HG03521 (cell line): ENCODE measurements at regions not wholly inside any gene's neighbourhood (a gene's known extent, or its start where the extent isn't known, plus 50 kb on each side); places are given as distances from the start of the nearest gene placed in this dataset.

ENCODE experiments used
- ATAC-seq: cut with Tn5 transposase; IDR thresholded peaks from one replicate; pipeline ENCODE4 v1.9.1; 2021; ENCODE audit warnings: mild to moderate bottlenecking, moderate library complexity; ENCODE audit not compliant: unreplicated experiment

GRCh38 chr2:37833423-37833822, 91.7 kb upstream of the RMDN2 start:
- no peak for ATAC-seq

GRCh38 chr2:37836270-37836669, 88.8 kb upstream of the RMDN2 start:
- ATAC-seq = no peak

- ATAC-seq = no peak
Observed at GRCh38 chr2:37836711-37837110, 88.4 kb upstream of the RMDN2 start.

- no peak for ATAC-seq
Observed at GRCh38 chr2:37837628-37838328, 87.3 kb upstream of the RMDN2 start.

GRCh38 chr2:37838541-37839167, 86.4 kb upstream of the RMDN2 start:
- ATAC-seq = no peak

- ATAC-seq = no peak
Observed at GRCh38 chr2:37839991-37840390, 85.1 kb upstream of the RMDN2 start.

- ATAC-seq = no peak
Observed at GRCh38 chr2:37842732-37843440, 82.2 kb upstream of the RMDN2 start.

GRCh38 chr2:37843556-37843955, 81.5 kb upstream of the RMDN2 start:
- no peak for ATAC-seq

- ATAC-seq = no peak
Observed at GRCh38 chr2:37846207-37846606, 78.9 kb upstream of the RMDN2 start.

- no peak for ATAC-seq
Observed at GRCh38 chr2:37847792-37848191, 77.3 kb upstream of the RMDN2 start.

- no peak for ATAC-seq
Observed at GRCh38 chr2:37848451-37848850, 76.6 kb upstream of the RMDN2 start.

GRCh38 chr2:37849911-37850310, 75.2 kb upstream of the RMDN2 start:
- ATAC-seq = no peak

GRCh38 chr2:37851428-37851827, 73.7 kb upstream of the RMDN2 start:
- peak; percentile 38 for ATAC-seq

- peak; percentile 68 for ATAC-seq
Observed at GRCh38 chr2:37851828-37852584, 73.1 kb upstream of the RMDN2 start.

GRCh38 chr2:37852585-37853014, 72.5 kb upstream of the RMDN2 start:
- no peak for ATAC-seq

GRCh38 chr2:37854676-37855282, 70.3 kb upstream of the RMDN2 start:
- no peak for ATAC-seq

- no peak for ATAC-seq
Observed at GRCh38 chr2:37855283-37856041, 69.6 kb upstream of the RMDN2 start.

- no peak for ATAC-seq
Observed at GRCh38 chr2:37856101-37856751, 68.9 kb upstream of the RMDN2 start.

GRCh38 chr2:37857575-37858399, 67.3 kb upstream of the RMDN2 start:
- ATAC-seq = no peak
